ENCODE measurements at regions not wholly inside any gene's neighbourhood (a gene's known extent, or its start where the extent isn't known, plus 50 kb on each side); places are given as distances from the start of the nearest gene placed in this dataset.

- TF ChIP-seq POLR2AphosphoS5 (IDR thresholded peaks at IDR 0.05; ENCODE audit: low read depth, low read length) (no peak), POLR2A (IDR thresholded peaks at IDR 0.05; ENCODE audit: low read depth, low read length) (no peak), TAF1 (IDR thresholded peaks at IDR 0.05; ENCODE audit: low read depth, low read length) (no peak), SPI1 (IDR thresholded peaks at IDR 0.05; ENCODE audit: low read depth, low read length) (no peak)
Observed at GRCh38 chr10:3875842-3876235, 90.8 kb upstream of the KLF6 start.
